Astrocyte of the spinal cord (primary cell): ENCODE measurements at regions not wholly inside any gene's neighbourhood (a gene's known extent, or its start where the extent isn't known, plus 50 kb on each side); places are given as distances from the start of the nearest gene placed in this dataset.

Experiments
- DNase-seq: peaks from one replicate; pipeline ENCODE4 v3.0.0; 2011; ENCODE audit warnings: low read depth, low spot score
- H3K4me3 ChIP-seq: 2 replicates; pipeline ENCODE4 v1.5.1; 2011; ENCODE audit warnings: low read depth, mild to moderate bottlenecking, low read length, moderate library complexity
- CTCF ChIP-seq: IDR thresholded peaks from 2 replicates; pipeline ENCODE4 v1.5.1; 2012; ENCODE audit warnings: low read depth, mild to moderate bottlenecking, low read length, inconsistent platforms
- in situ Hi-C: cut with HindIII; loops from 2 replicates; pipeline ENCODE4 v1.10.0; 2017; ENCODE audit warnings: low sequenced_read_pairs

GRCh38 chr4:111792632-111793031, 352.6 kb upstream of the FAM241A start:
- no peak for TF ChIP-seq CTCF
- H3K4me3 ChIP-seq: no peak overlapping the region
- in situ Hi-C loops: no loop called here
- no peak for DNase-seq

GRCh38 chr4:111793433-111794091, 351.7 kb upstream of the FAM241A start:
- DNase-seq: no peak
- no peak for TF ChIP-seq CTCF
- H3K4me3 ChIP-seq: no peak overlapping the region
- in situ Hi-C loops: no loop called here

DNA sequence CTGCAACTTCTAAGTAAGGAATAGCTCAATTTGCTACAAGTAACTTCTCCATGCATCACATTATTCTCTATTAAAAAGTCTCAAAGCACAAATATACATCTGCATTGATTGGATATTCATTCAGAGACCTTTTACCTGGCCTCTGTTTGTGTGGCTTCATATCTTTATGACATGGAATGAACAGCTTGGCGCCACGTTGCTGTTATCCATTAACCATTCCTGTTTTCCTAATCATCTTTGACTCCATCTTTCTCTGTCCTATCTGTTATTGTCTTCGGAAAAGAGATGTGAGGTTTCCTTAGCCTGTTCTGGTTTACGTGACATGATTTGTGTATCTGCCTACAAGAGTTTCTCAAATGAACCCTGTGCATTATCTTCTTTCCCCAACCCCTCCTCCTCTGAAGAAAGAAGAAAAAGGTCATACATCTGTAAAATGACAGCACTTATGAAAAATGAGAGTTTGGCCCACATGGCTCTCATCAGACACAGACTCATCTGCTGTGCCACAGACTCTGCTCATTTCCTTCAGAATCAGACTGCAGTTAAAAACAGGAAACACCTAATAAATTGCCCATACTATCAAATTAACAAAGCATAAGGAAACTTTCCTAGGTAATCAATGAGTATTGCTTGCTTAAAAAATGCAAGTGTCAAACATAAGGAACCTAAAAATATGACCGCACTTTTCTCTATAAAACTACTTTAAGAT, 347.6 kb upstream of the FAM241A start:
- no peak for TF ChIP-seq CTCF
- no peak for DNase-seq
- in situ Hi-C loops: no loop called here

DNA sequence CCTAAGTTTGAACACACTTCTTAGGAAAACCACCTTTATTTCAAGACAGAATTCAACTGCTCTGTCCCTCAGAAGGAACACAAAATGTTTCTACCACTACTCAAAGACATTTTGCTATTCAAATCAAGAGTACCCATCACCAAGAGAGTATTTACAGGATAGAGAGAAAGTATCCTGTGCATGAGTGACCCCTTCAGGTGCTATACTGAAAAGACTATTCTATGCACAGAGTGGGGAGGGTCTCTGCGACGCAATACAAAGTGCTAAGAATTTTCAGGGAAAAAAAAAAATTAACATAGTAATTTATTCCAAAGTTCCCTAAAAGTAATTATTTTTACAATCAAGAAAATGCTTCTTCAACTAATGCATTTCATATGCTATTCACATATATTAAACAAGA, 346.4 kb upstream of the FAM241A start:
- no peak overlapping the region for H3K4me3 ChIP-seq
- DNase-seq: no peak
- in situ Hi-C loops: no loop called here
- TF ChIP-seq CTCF: peak; percentile 10

More for the DNA sequence above, 347.6 kb upstream of the FAM241A start:
- H3K4me3 ChIP-seq: no peak overlapping the region

DNA sequence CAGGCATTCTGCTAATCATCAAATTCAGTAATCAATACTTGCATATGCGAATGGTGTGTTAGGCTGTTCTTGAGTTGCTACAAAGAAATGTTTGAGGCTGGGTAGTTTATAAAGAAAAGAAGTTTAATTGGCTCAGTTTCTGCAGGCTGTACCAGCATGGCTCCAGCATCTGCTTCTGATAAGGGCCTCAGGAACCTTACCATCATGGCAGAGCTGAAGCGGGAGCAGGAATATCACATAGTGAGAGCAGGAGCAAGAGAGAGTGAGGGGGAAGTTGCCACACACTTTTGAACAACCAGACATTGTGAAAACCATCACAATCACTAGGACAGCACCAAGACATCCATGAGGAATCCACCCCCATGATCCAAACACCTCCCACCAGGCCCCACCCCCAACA, 344.7 kb upstream of the FAM241A start:
- in situ Hi-C loops: no loop called here
- no peak overlapping the region for H3K4me3 ChIP-seq
- DNase-seq: no peak
- TF ChIP-seq CTCF: no peak

- no peak overlapping the region for H3K4me3 ChIP-seq
- in situ Hi-C loops: no loop called here
- no peak for DNase-seq
- no peak for TF ChIP-seq CTCF
These were observed 343.1 kb upstream of the FAM241A start for GRCh38 chr4:111802191-111802590.
